Colonic mucosa (tissue), 4 donors: ENCODE measurements at regions not wholly inside any gene's neighbourhood (a gene's known extent, or its start where the extent isn't known, plus 50 kb on each side); places are given as distances from the start of the nearest gene placed in this dataset.

Experiments used
- DNase-seq: peaks from one replicate; pipeline ENCODE4 v3.0.0-alpha.2; 2020
- H3K27ac ChIP-seq: fragments of 200-600 bp; one replicate; pipeline ENCODE4 v1.8.0; 2021
- H3K27me3 ChIP-seq: fragments of 200-600 bp; one replicate; pipeline ENCODE4 v1.8.0; 2021
- H3K36me3 ChIP-seq: fragments of 200-600 bp; one replicate; pipeline ENCODE4 v1.8.0; 2021
- H3K4me1 ChIP-seq: fragments of 200-600 bp; one replicate; pipeline ENCODE4 v1.8.0; 2021; ENCODE audit warnings: mild to moderate bottlenecking
- H3K4me3 ChIP-seq: fragments of 200-600 bp; one replicate; pipeline ENCODE4 v1.8.0; 2021
- H3K9ac ChIP-seq, 2 donors: one replicate each; pipeline ENCODE4 v1.7.0; 2013; ENCODE audit warnings: control low read depth in 2 of 2, low read depth in 2 of 2, low read length in 2 of 2
- H3K9me3 ChIP-seq: fragments of 200-600 bp; one replicate; pipeline ENCODE4 v1.8.0; 2021
- CTCF ChIP-seq: fragments of 200-600 bp; IDR thresholded peaks from one replicate; pipeline ENCODE4 v1.8.0; 2022; ENCODE audit warnings: antibody characterized with exemption, mild to moderate bottlenecking
- intact Hi-C: fragments of 100-400 bp; cut with DNase I; formaldehyde crosslinking; loops from one replicate; pipeline ENCODE4 v1.14.1; 2022
- donor health status: healthy.
- donor health status: DM: no; HTN: no; CAD: no.
- donor health status: DM: no; HTN: no; CAD: no.

GRCh38 chr6:142544199-142544838 lies 242.5 kb downstream of the ADGRG6 start:
- H3K27ac ChIP-seq, result no peak overlapping the region
- no peak for DNase-seq
- H3K9me3 ChIP-seq, result no peaks in the 10 kb centered on the region
- H3K4me3 ChIP-seq, result no peak overlapping the region
- H3K4me1 ChIP-seq, result no peaks in the 10 kb centered on the region
- intact Hi-C loops, result no loop called here
- no peak for TF ChIP-seq CTCF
- no peaks in the 10 kb centered on the region for H3K27me3 ChIP-seq
- no peak overlapping the region for H3K9ac ChIP-seq
- H3K36me3 ChIP-seq, result no peaks in the 10 kb centered on the region

- intact Hi-C loops, result no loop called here
Observed at GRCh38 chr6:142545147-142545546, 243.3 kb downstream of the ADGRG6 start.

GRCh38 chr6:142548566-142548965 lies 246.8 kb downstream of the ADGRG6 start:
- no peaks in the 10 kb centered on the region for H3K9me3 ChIP-seq
- H3K27me3 ChIP-seq, result no peaks in the 10 kb centered on the region
- no peak for TF ChIP-seq CTCF
- H3K4me1 ChIP-seq, result no peaks in the 10 kb centered on the region
- intact Hi-C loops, result no loop called here
- no peak overlapping the region for H3K27ac ChIP-seq
- DNase-seq, result no peak
- no peaks in the 10 kb centered on the region for H3K36me3 ChIP-seq
- no peak overlapping the region for H3K9ac ChIP-seq
- H3K4me3 ChIP-seq, result no peak overlapping the region

More at GRCh38 chr6:142545147-142545546, 243.3 kb downstream of the ADGRG6 start:
- Histone ChIP-seq H3K36me3 (no peaks in the 10 kb centered on the region), H3K9ac (no peak overlapping the region), H3K4me3 (no peak overlapping the region), H3K9me3 (no peaks in the 10 kb centered on the region), H3K4me1 (no peaks in the 10 kb centered on the region), H3K27ac (no peak overlapping the region), H3K27me3 (no peaks in the 10 kb centered on the region)
- TF ChIP-seq CTCF, result no peak
- no peak for DNase-seq

- no peak for DNase-seq
- H3K4me1 ChIP-seq, result no peaks in the 10 kb centered on the region
- no peak for TF ChIP-seq CTCF
- intact Hi-C loops, result no loop called here
- no peaks in the 10 kb centered on the region for H3K9me3 ChIP-seq
- H3K36me3 ChIP-seq, result no peaks in the 10 kb centered on the region
- no peak overlapping the region for H3K27ac ChIP-seq
- H3K4me3 ChIP-seq, result no peak overlapping the region
- H3K9ac ChIP-seq, result no peak overlapping the region
- H3K27me3 ChIP-seq, result no peaks in the 10 kb centered on the region
Observed at GRCh38 chr6:142550310-142551063, 248.7 kb downstream of the ADGRG6 start.

- Histone ChIP-seq H3K4me1 (no peaks in the 10 kb centered on the region), H3K9me3 (no peaks in the 10 kb centered on the region), H3K4me3 (no peak overlapping the region), H3K27ac (no peak overlapping the region), H3K36me3 (no peaks in the 10 kb centered on the region), H3K9ac (no peak overlapping the region), H3K27me3 (no peaks in the 10 kb centered on the region)
- intact Hi-C loops, result no loop called here
- TF ChIP-seq CTCF, result no peak
- no peak for DNase-seq
Observed at GRCh38 chr6:142551274-142551811, 249.5 kb downstream of the ADGRG6 start.
